CD4-positive, alpha-beta T cell (primary cell): ENCODE measurements at regions not wholly inside any gene's neighbourhood (a gene's known extent, or its start where the extent isn't known, plus 50 kb on each side); places are given as distances from the start of the nearest gene placed in this dataset.
A peak's percentile ranks its signal among the peaks of the same experiment; 100 is the strongest.

ENCODE experiments used
- ATAC-seq: fragments of 200-7000 bp; cut with Tn5 transposase; one replicate; pipeline ENCODE4 v1.10.0; 2022; ENCODE audit warnings: mild to moderate bottlenecking; ENCODE audit not compliant: poor library complexity
- CTCF ChIA-PET: fragments of 350-600 bp; sonication (Branson Sonifier 250); formaldehyde crosslinking; loops from one replicate; lab custom pipeline; 2021; ENCODE audit warnings: antibody characterized with exemption, inconsistent platforms; lab: Charles Lee
- POLR2A ChIA-PET: fragments of 350-600 bp; sonication (Branson Sonifier 250); formaldehyde crosslinking; loops from one replicate; lab custom pipeline; 2021; ENCODE audit warnings: antibody characterized with exemption, inconsistent platforms; lab: Charles Lee
- DNase-seq, 14 experiments: peaks; one replicate each; pipeline ENCODE4 v3.0.0-alpha.2; 2013 to 2020; ENCODE audit warnings: mixed read lengths in 2 of 14
- H3K27ac ChIP-seq, 2 donors: one replicate each; pipeline versions ENCODE4 v1.5.1 to v1.7.0; 2013; ENCODE audit warnings: low read length in 2 of 2, low read depth in 1 of 2, mild to moderate bottlenecking in 1 of 2
- H3K27me3 ChIP-seq, 2 experiments: 1 replicate in 1 of 2; 2 replicates in 1 of 2; pipeline versions ENCODE4 v1.6.1 to v1.7.0; 2013; ENCODE audit warnings: low read length in 2 of 2, control low read depth in 1 of 2, mild to moderate bottlenecking in 1 of 2, moderate library complexity in 1 of 2; ENCODE audit not compliant: insufficient read depth in 2 of 2, control insufficient read depth in 1 of 2
- H3K36me3 ChIP-seq: one replicate; pipeline ENCODE4 v1.6.1; 2013; ENCODE audit warnings: low read length, control low read depth; ENCODE audit not compliant: insufficient read depth
- H3K4me1 ChIP-seq: one replicate; pipeline ENCODE4 v1.6.1; 2013; ENCODE audit warnings: low read length, control low read depth; ENCODE audit not compliant: insufficient read depth
- H3K4me3 ChIP-seq: one replicate; pipeline ENCODE4 v1.5.1; 2013; ENCODE audit warnings: mild to moderate bottlenecking, low read length, moderate library complexity
- H3K9me3 ChIP-seq, 2 experiments: 1 replicate in 1 of 2; 2 replicates in 1 of 2; pipeline versions ENCODE4 v1.6.1 to v1.7.0; 2013; ENCODE audit warnings: low read length in 2 of 2, mild to moderate bottlenecking in 2 of 2, control low read depth in 1 of 2, moderate library complexity in 1 of 2; ENCODE audit not compliant: control insufficient read depth in 1 of 2, insufficient read depth in 1 of 2
- H3K27ac Mint-ChIP-seq: one replicate; pipeline ENCODE4 v1.8.0; 2020; ENCODE audit warnings: mixed read lengths
- H3K27me3 Mint-ChIP-seq: one replicate; pipeline ENCODE4 v1.8.0; 2021; ENCODE audit warnings: mixed read lengths
- H3K36me3 Mint-ChIP-seq: one replicate; pipeline ENCODE4 v1.8.0; 2021; ENCODE audit warnings: low read depth, mixed read lengths
- H3K4me1 Mint-ChIP-seq: one replicate; pipeline ENCODE4 v1.8.0; 2021; ENCODE audit warnings: low read depth, mixed read lengths
- H3K4me3 Mint-ChIP-seq: one replicate; pipeline ENCODE4 v1.8.0; 2020; ENCODE audit warnings: mild to moderate bottlenecking, mixed read lengths
- H3K9me3 Mint-ChIP-seq: one replicate; pipeline ENCODE4 v1.8.0; 2020; ENCODE audit warnings: mixed read lengths
- intact Hi-C, 2 experiments: fragments of 100-400 bp; cut with DNase I in 1 of 2; cut with micrococcal nuclease in 1 of 2; formaldehyde crosslinking; loops; one replicate each; pipeline versions ENCODE4 v1.15.1 to v1.9.0; 2023 to 2025; cut with DNase I, micrococcal nuclease
- TF ChIP-seq, protein P1 (sequence below): fragments of 200-600 bp; IDR thresholded peaks from one replicate; pipeline ENCODE4 v1.8.0; 2022; ENCODE audit warnings: antibody characterized with exemption, mild to moderate bottlenecking

DNA sequence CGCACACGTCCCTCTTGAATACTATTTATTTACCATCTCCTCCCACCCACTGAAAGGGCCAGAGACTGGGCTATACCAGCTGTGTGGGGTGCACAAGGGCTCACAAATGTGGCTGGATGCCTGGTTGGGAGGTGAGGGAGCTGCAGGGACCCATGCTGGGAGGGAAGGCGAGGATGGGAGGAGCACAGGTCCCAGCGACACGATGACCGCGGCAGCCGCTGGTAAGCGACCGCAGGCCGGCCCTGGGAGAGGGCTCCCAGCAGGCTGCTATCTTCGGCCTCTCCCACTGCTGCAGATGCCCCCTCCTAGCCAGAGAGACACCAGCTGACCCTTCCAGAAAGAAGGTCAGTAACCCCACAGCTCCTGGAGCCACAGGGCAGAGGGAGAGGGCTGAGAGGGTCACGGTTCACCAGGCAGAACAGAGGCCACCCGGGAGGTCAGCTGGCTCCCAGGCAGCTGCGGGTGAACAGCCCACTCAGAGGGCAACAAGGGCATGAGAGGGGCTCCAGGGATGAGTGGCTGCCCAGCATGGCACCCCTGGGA is 163.9 kb downstream of the CRYBB2 start:
- peaks cover 28% of the 10 kb centered on the region for H3K4me1 ChIP-seq
- no peaks in the 10 kb centered on the region for H3K27me3 ChIP-seq
- H3K27ac ChIP-seq: no peak overlapping the region
- Mint-ChIP-seq H3K27me3 (no peaks in the 10 kb centered on the region), H3K9me3 (no peaks in the 10 kb centered on the region), H3K4me1 (peaks cover 41% of the 10 kb centered on the region), H3K4me3 (no peak overlapping the region), H3K27ac (no peak overlapping the region), H3K36me3 (peaks cover 11% of the 10 kb centered on the region)
- intact Hi-C loops: no loop called here
- peaks cover 11% of the 10 kb centered on the region for H3K36me3 ChIP-seq
- H3K9me3 ChIP-seq: no peaks in the 10 kb centered on the region
- no peak for DNase-seq
- ChIA-PET POLR2A (no interaction called here), CTCF (interaction anchor here (0.6 kb wide), 1 partner anchor 1448 kb away, joined by 3 read pairs; no protein-coding TSS in a partner anchor)
- H3K4me3 ChIP-seq: no peak overlapping the region
- TF ChIP-seq, protein P1, sequence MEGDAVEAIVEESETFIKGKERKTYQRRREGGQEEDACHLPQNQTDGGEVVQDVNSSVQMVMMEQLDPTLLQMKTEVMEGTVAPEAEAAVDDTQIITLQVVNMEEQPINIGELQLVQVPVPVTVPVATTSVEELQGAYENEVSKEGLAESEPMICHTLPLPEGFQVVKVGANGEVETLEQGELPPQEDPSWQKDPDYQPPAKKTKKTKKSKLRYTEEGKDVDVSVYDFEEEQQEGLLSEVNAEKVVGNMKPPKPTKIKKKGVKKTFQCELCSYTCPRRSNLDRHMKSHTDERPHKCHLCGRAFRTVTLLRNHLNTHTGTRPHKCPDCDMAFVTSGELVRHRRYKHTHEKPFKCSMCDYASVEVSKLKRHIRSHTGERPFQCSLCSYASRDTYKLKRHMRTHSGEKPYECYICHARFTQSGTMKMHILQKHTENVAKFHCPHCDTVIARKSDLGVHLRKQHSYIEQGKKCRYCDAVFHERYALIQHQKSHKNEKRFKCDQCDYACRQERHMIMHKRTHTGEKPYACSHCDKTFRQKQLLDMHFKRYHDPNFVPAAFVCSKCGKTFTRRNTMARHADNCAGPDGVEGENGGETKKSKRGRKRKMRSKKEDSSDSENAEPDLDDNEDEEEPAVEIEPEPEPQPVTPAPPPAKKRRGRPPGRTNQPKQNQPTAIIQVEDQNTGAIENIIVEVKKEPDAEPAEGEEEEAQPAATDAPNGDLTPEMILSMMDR: no peak
- no peak for ATAC-seq

DNA sequence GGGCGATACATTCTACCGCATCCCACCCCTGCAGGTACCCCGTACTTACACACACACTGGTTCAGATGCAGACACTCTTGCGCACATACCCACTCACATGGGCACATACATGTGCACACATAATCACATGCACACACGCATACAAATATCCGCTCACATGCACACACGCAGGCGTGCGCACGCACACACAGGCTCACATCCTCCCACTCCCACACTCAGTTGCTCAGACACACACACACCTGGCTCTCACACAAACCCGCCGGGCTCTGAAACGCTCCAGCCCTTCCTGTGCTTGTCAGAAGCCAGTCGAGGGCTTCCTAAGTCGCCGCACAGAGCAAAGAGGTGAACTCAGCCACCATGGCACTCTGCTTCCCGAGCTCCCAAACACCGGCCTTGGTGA is 164.5 kb downstream of the CRYBB2 start:
- peaks cover 33% of the 10 kb centered on the region for H3K4me1 ChIP-seq
- H3K27ac ChIP-seq: no peak overlapping the region
- no peaks in the 10 kb centered on the region for H3K9me3 Mint-ChIP-seq
- peaks cover 47% of the 10 kb centered on the region for H3K4me1 Mint-ChIP-seq
- CTCF ChIA-PET: no interaction called here
- H3K27me3 ChIP-seq: no peaks in the 10 kb centered on the region
- ATAC-seq (no peak), DNase-seq (no peak)
- H3K27ac Mint-ChIP-seq: no peak overlapping the region
- no peak overlapping the region for H3K4me3 ChIP-seq
- TF ChIP-seq, protein P1: no peak
- H3K36me3 ChIP-seq: peaks cover 11% of the 10 kb centered on the region
- intact Hi-C loops: no loop called here
- POLR2A ChIA-PET: no interaction called here
- H3K4me3 Mint-ChIP-seq: no peak overlapping the region
- no peaks in the 10 kb centered on the region for H3K9me3 ChIP-seq
- H3K27me3 Mint-ChIP-seq: no peaks in the 10 kb centered on the region
- H3K36me3 Mint-ChIP-seq: peaks cover 11% of the 10 kb centered on the region

DNA sequence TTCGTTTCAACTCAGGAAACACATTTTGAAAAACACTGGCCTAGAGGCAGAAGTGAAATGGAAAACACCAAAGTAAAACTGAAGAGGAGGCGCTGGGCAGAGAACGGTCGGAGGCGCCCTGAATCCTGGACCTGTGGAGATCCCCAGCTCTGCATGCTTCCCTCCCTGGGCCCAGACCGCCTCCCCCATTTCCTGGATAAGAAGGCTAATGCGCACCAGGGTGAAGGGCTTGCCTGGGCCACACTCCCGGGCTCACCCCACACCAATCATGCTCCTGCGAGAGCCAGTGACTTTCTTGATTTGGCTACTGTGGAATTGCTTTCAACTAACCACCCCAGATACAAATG is 167.1 kb downstream of the CRYBB2 start:
- H3K36me3 Mint-ChIP-seq: no peaks in the 10 kb centered on the region
- POLR2A ChIA-PET: no interaction called here
- DNase-seq (peak in 1 of 14 experiments; percentile 5), ATAC-seq (no peak)
- no peaks in the 10 kb centered on the region for H3K9me3 Mint-ChIP-seq
- H3K27me3 Mint-ChIP-seq: no peaks in the 10 kb centered on the region
- Histone ChIP-seq H3K36me3 (no peaks in the 10 kb centered on the region), H3K4me1 (peaks cover 58% of the 10 kb centered on the region), H3K27ac (no peak overlapping the region), H3K4me3 (no peak overlapping the region), H3K27me3 (no peaks in the 10 kb centered on the region), H3K9me3 (no peaks in the 10 kb centered on the region)
- CTCF ChIA-PET: no interaction called here
- peaks cover 64% of the 10 kb centered on the region for H3K4me1 Mint-ChIP-seq
- no peak overlapping the region for H3K27ac Mint-ChIP-seq
- intact Hi-C loops: no loop called here
- TF ChIP-seq, protein P1: no peak
- no peak overlapping the region for H3K4me3 Mint-ChIP-seq
